GM23338 (cell line): ENCODE measurements at regions not wholly inside any gene's neighbourhood (a gene's known extent, or its start where the extent isn't known, plus 50 kb on each side); places are given as distances from the start of the nearest gene placed in this dataset.

Source experiments
- ATAC-seq: fragments of 200-7000 bp; cut with Tn5 transposase; 3 replicates; pipeline ENCODE4 v1.9.1; 2020
- DNase-seq: peaks from one replicate; pipeline ENCODE4 v3.0.0-alpha.2; 2015; ENCODE audit warnings: low spot score
- H2AFZ ChIP-seq: fragments of 200-600 bp; sonication (generic); 2 replicates; pipeline ENCODE4 v1.8.0; 2016; ENCODE audit warnings: antibody characterized with exemption, mild to moderate bottlenecking, moderate library complexity
- H3F3A ChIP-seq: fragments of 200-600 bp; sonication (generic); replicated peaks from 2 replicates; pipeline ENCODE4 v1.8.0; 2017; ENCODE audit warnings: antibody characterized with exemption, mixed run types, low read depth
- H3K27ac ChIP-seq: fragments of 200-600 bp; sonication (generic); 2 replicates; pipeline ENCODE4 v1.6.1; 2016; ENCODE audit warnings: low read depth
- H3K27me3 ChIP-seq: fragments of 200-600 bp; sonication (generic); 2 replicates; pipeline ENCODE4 v1.8.0; 2016; ENCODE audit warnings: mild to moderate bottlenecking, mixed run types, moderate library complexity; ENCODE audit not compliant: insufficient read depth
- H3K36me3 ChIP-seq: fragments of 200-600 bp; sonication (generic); 2 replicates; pipeline ENCODE4 v1.8.0; 2016; ENCODE audit warnings: mild to moderate bottlenecking; ENCODE audit not compliant: insufficient read depth
- H3K4me1 ChIP-seq: fragments of 200-600 bp; sonication (generic); 2 replicates; pipeline ENCODE4 v1.8.0; 2016; ENCODE audit warnings: mild to moderate bottlenecking, moderate library complexity; ENCODE audit not compliant: insufficient read depth
- H3K4me2 ChIP-seq: fragments of 200-600 bp; sonication (generic); 2 replicates; pipeline ENCODE4 v1.7.1; 2017; ENCODE audit warnings: mixed run types
- H3K4me3 ChIP-seq: fragments of 200-600 bp; sonication (generic); 2 replicates; pipeline ENCODE4 v1.6.1; 2016; ENCODE audit warnings: mixed run types
- H3K79me2 ChIP-seq: fragments of 200-600 bp; sonication (generic); replicated peaks from 2 replicates; pipeline ENCODE4 v1.8.0; 2017; ENCODE audit warnings: mild to moderate bottlenecking; ENCODE audit not compliant: insufficient read depth
- H3K9me2 ChIP-seq: fragments of 200-600 bp; sonication (generic); 2 replicates; pipeline ENCODE4 v1.8.0; 2017; ENCODE audit not compliant: insufficient read depth
- H4K20me1 ChIP-seq: fragments of 200-600 bp; sonication (generic); replicated peaks from 2 replicates; pipeline ENCODE4 v1.8.0; 2017; ENCODE audit warnings: mild to moderate bottlenecking; ENCODE audit not compliant: insufficient read depth
- H3K27ac Mint-ChIP-seq: 2 replicates; pipeline ENCODE4 v1.8.0; 2020; ENCODE audit warnings: inconsistent platforms, mild to moderate bottlenecking, moderate library complexity, mixed read lengths
- H3K27me3 Mint-ChIP-seq: 3 replicates; pipeline ENCODE4 v1.8.0; 2022; ENCODE audit warnings: low read depth, mild to moderate bottlenecking, moderate library complexity, mixed read lengths, inconsistent platforms; ENCODE audit not compliant: insufficient read depth, poor library complexity
- H3K36me3 Mint-ChIP-seq: 3 replicates; pipeline ENCODE4 v1.8.0; 2021; ENCODE audit warnings: low read depth, mild to moderate bottlenecking, inconsistent platforms, moderate library complexity, mixed read lengths
- H3K4me1 Mint-ChIP-seq: 3 replicates; pipeline ENCODE4 v1.8.0; 2020; ENCODE audit warnings: mild to moderate bottlenecking, inconsistent platforms, mixed read lengths
- H3K4me3 Mint-ChIP-seq: 3 replicates; pipeline ENCODE4 v1.8.0; 2021; ENCODE audit warnings: moderate library complexity, mild to moderate bottlenecking, inconsistent platforms, mixed read lengths
- H3K9me3 Mint-ChIP-seq: 3 replicates; pipeline ENCODE4 v1.8.0; 2020; ENCODE audit warnings: moderate library complexity, mild to moderate bottlenecking, inconsistent platforms, mixed read lengths
- CREB1 ChIP-seq: fragments of 250-450 bp; sonication (Bioruptor Pico); IDR thresholded peaks from 2 replicates; pipeline ENCODE4 v1.5.0; 2020; ENCODE audit warnings: low read depth, mild to moderate bottlenecking, moderate library complexity
- CTCF ChIP-seq, 2 experiments: fragments of 200-600 bp in 1 of 2; sonication (generic) in 1 of 2; conservative IDR thresholded peaks; 2 replicates each; pipeline versions ENCODE4 v1.5.1 to v1.6.1; 2016 to 2017; ENCODE audit warnings: antibody characterized with exemption in 2 of 2, low read depth in 2 of 2, mild to moderate bottlenecking in 2 of 2, moderate library complexity in 1 of 2
- ETS1 ChIP-seq: IDR thresholded peaks from 2 replicates; pipeline ENCODE4 v1.6.1; 2016; ENCODE audit warnings: antibody characterized with exemption
- EZH2 ChIP-seq: fragments of 200-600 bp; sonication (generic); IDR thresholded peaks from one replicate; pipeline ENCODE4 v1.8.0; 2017; ENCODE audit warnings: antibody characterized with exemption, mild to moderate bottlenecking, low read depth; ENCODE audit not compliant: unreplicated experiment
- EZH2phosphoT487 ChIP-seq: fragments of 200-600 bp; sonication (generic); IDR thresholded peaks from one replicate; pipeline ENCODE4 v1.8.1; 2018; ENCODE audit warnings: antibody characterized with exemption; ENCODE audit not compliant: unreplicated experiment
- JUNB ChIP-seq: IDR thresholded peaks from one replicate; pipeline ENCODE4 v1.6.1; 2016; ENCODE audit warnings: antibody characterized with exemption; ENCODE audit not compliant: unreplicated experiment
- NANOG ChIP-seq: IDR thresholded peaks from 2 replicates; pipeline ENCODE4 v1.6.1; 2016; ENCODE audit warnings: antibody characterized with exemption, borderline replicate concordance
- POLR2AphosphoS5 ChIP-seq: IDR thresholded peaks from 2 replicates; pipeline ENCODE4 v1.6.1; 2016; ENCODE audit warnings: antibody characterized with exemption, low read depth
- REST ChIP-seq: IDR thresholded peaks from one replicate; pipeline ENCODE4 v1.6.1; 2018; ENCODE audit warnings: antibody characterized with exemption; ENCODE audit not compliant: unreplicated experiment
- STAT1 ChIP-seq: IDR thresholded peaks from one replicate; pipeline ENCODE4 v1.6.1; 2016; ENCODE audit warnings: antibody characterized with exemption; ENCODE audit not compliant: unreplicated experiment
- ZNF114 ChIP-seq: fragments of 250-450 bp; sonication (Bioruptor Pico); IDR thresholded peaks from 2 replicates; pipeline ENCODE4 v1.5.0; 2020; ENCODE audit warnings: mild to moderate bottlenecking, moderate library complexity
- ZNF331 ChIP-seq: fragments of 250-450 bp; sonication (Bioruptor Pico); IDR thresholded peaks from 2 replicates; pipeline ENCODE4 v1.5.0; 2020; ENCODE audit warnings: low read depth, mild to moderate bottlenecking, moderate library complexity
- ZNF462 ChIP-seq: fragments of 250-450 bp; sonication (Bioruptor Pico); IDR thresholded peaks from 2 replicates; pipeline ENCODE4 v1.5.0; 2020; ENCODE audit warnings: mild to moderate bottlenecking, moderate library complexity

GRCh38 chr5:124841829-124842712 is 95.6 kb upstream of the ZNF608 start:
- Mint-ChIP-seq H3K9me3 (no peaks in the 10 kb centered on the region), H3K4me3 (no peak overlapping the region), H3K27me3 (no peaks in the 10 kb centered on the region), H3K27ac (no peak overlapping the region), H3K36me3 (no peaks in the 10 kb centered on the region; the same call in 2 of the 3 replicates), H3K4me1 (no peaks in the 10 kb centered on the region)
- no peak overlapping the region for H2AFZ ChIP-seq
- H3K36me3 ChIP-seq, result no peaks in the 10 kb centered on the region
- no peaks in the 10 kb centered on the region for H3K4me1 ChIP-seq
- no peaks in the 10 kb centered on the region for H3F3A ChIP-seq
- H3K4me3 ChIP-seq, result no peak overlapping the region
- no peaks in the 10 kb centered on the region for H3K79me2 ChIP-seq
- H3K4me2 ChIP-seq, result no peak overlapping the region
- peaks cover 12% of the 10 kb centered on the region for H3K9me2 ChIP-seq
- ATAC-seq, result no peak
- no peak for DNase-seq
- H4K20me1 ChIP-seq, result no peaks in the 10 kb centered on the region
- H3K27me3 ChIP-seq, result no peaks in the 10 kb centered on the region
- TF ChIP-seq STAT1, result no peak
- no peak for TF ChIP-seq EZH2phosphoT487
- TF ChIP-seq ZNF462 (CRISPR knock-in tag), result no peak
- no peak for TF ChIP-seq JUNB
- TF ChIP-seq CREB1 (CRISPR knock-in tag), result no peak
- no peak for TF ChIP-seq ETS1
- no peak for TF ChIP-seq CTCF (conservative IDR thresholded peaks at IDR 0.05; ENCODE audit: low read depth in 2 of 2)
- no peak for TF ChIP-seq ZNF114 (CRISPR knock-in tag)
- TF ChIP-seq EZH2, result no peak
- no peak for TF ChIP-seq REST
- no peak for TF ChIP-seq ZNF331 (CRISPR knock-in tag)
- TF ChIP-seq POLR2AphosphoS5, result no peak
- TF ChIP-seq NANOG, result no peak
- H3K27ac ChIP-seq, result no peak overlapping the region
